ENCODE measurements at regions not wholly inside any gene's neighbourhood (a gene's known extent, or its start where the extent isn't known, plus 50 kb on each side); places are given as distances from the start of the nearest gene placed in this dataset.

DNA sequence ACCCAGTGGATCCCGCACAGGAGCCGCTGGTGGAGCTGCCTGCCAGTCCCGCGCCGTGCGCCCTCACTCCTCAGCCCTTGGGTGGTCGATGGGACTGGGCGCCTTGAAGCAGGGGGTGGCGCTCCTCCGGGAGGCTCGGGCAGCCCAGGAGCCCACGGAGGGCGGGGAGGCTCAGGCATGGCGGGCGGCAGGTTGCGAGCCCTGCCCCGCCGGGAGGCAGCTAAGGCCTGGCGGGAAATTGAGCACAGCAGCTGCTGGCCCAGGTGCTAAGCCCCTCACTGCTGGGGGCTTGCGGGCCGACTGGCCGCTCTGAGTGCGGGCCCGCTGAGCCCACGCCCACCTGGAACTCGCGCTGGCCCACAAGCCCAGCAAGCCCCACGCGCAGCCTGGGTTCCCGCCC, 127.1 kb upstream of the TMEM164 start:
- no peaks in the 10 kb centered on the region for H3K9me3 ChIP-seq (ENCODE audit: control insufficient read depth, low read depth, low read length)
- DNase-seq (ENCODE audit: low read depth, low spot score): no peak
- dilution Hi-C loops (cut with MboI; ENCODE audit: extremely low pct_ligation_motif_present, low sequenced_read_pairs): no loop called here

DNA sequence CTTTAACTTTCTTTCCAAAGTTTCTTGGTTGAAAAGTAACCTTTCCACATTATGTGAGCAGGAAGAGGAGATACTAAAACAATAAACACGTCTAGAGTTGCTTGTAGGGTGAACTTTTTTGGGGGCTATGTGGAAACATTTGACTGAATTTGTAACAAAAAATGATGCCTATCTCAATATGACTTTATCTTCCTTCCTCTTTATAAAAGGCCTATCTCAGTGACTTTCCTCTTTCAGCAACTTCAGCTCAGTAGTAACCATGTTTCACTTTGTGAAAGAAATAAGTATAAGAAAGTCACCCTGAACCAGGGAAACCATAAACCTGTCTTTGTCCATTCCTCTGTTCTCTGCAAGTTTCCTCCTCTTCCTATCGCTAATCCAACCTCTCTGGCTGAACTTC, 124.7 kb upstream of the TMEM164 start:
- Histone ChIP-seq H3K27ac (ENCODE audit: control insufficient read depth, insufficient read depth, low read length) (no peak overlapping the region), H3K9me3 (ENCODE audit: control insufficient read depth, low read depth, low read length) (no peaks in the 10 kb centered on the region), H3K27me3 (ENCODE audit: control insufficient read depth, extremely low read depth, insufficient read depth, low read length) (no peaks in the 10 kb centered on the region), H3K4me2 (ENCODE audit: control insufficient read depth, extremely low read depth, insufficient read depth, low read depth, low read length) (no peak overlapping the region), H2AFZ (ENCODE audit: control insufficient read depth, low read length) (no peak overlapping the region), H3K4me3 (ENCODE audit: control insufficient read depth in 2 of 3, extremely low read depth in 1 of 3, insufficient read depth in 2 of 3, low read depth in 1 of 3, low read length in 3 of 3) (no peak overlapping the region), H4K20me1 (ENCODE audit: control insufficient read depth, extremely low read depth, insufficient read depth, low read length) (no peaks in the 10 kb centered on the region), H3K9ac (ENCODE audit: control insufficient read depth, extremely low read depth, insufficient read depth, low read length) (no peak overlapping the region), H3K79me2 (ENCODE audit: control insufficient read depth, insufficient read depth, low read length) (no peaks in the 10 kb centered on the region), H3K9me1 (ENCODE audit: control insufficient read depth, extremely low read depth, insufficient read depth, low read length) (no peaks in the 10 kb centered on the region), H3K4me1 (ENCODE audit: control insufficient read depth, extremely low read depth, insufficient read depth, low read length) (peaks cover 10% of the 10 kb centered on the region), H3K36me3 (ENCODE audit: control insufficient read depth in 2 of 2, extremely low read depth in 1 of 2, insufficient read depth in 2 of 2, low read length in 2 of 2) (no peaks in the 10 kb centered on the region)
- DNase-seq (ENCODE audit: low read depth, low spot score) (no peak), FAIRE-seq (no peak)
- dilution Hi-C loops (cut with MboI; ENCODE audit: extremely low pct_ligation_motif_present, low sequenced_read_pairs): no loop called here
- TF ChIP-seq, protein P1, sequence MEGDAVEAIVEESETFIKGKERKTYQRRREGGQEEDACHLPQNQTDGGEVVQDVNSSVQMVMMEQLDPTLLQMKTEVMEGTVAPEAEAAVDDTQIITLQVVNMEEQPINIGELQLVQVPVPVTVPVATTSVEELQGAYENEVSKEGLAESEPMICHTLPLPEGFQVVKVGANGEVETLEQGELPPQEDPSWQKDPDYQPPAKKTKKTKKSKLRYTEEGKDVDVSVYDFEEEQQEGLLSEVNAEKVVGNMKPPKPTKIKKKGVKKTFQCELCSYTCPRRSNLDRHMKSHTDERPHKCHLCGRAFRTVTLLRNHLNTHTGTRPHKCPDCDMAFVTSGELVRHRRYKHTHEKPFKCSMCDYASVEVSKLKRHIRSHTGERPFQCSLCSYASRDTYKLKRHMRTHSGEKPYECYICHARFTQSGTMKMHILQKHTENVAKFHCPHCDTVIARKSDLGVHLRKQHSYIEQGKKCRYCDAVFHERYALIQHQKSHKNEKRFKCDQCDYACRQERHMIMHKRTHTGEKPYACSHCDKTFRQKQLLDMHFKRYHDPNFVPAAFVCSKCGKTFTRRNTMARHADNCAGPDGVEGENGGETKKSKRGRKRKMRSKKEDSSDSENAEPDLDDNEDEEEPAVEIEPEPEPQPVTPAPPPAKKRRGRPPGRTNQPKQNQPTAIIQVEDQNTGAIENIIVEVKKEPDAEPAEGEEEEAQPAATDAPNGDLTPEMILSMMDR (optimal IDR thresholded peaks at IDR 0.05 in 1 of 3, IDR thresholded peaks at IDR 0.05 in 1 of 3, conservative IDR thresholded peaks at IDR 0.05 in 1 of 3; ENCODE audit: extremely low read depth in 1 of 3, insufficient read depth in 2 of 3, low read length in 3 of 3): no peak
- no peak for TF ChIP-seq EZH2 (IDR thresholded peaks at IDR 0.05; ENCODE audit: low read length)

More for the DNA sequence above, 127.1 kb upstream of the TMEM164 start:
- FAIRE-seq: no peak
- no peak overlapping the region for H3K4me2 ChIP-seq (ENCODE audit: control insufficient read depth, extremely low read depth, insufficient read depth, low read depth, low read length)
- H3K9me1 ChIP-seq (ENCODE audit: control insufficient read depth, extremely low read depth, insufficient read depth, low read length): no peaks in the 10 kb centered on the region
- no peaks in the 10 kb centered on the region for H3K36me3 ChIP-seq (ENCODE audit: control insufficient read depth in 2 of 2, extremely low read depth in 1 of 2, insufficient read depth in 2 of 2, low read length in 2 of 2)
- no peak overlapping the region for H3K4me3 ChIP-seq (ENCODE audit: control insufficient read depth in 2 of 3, extremely low read depth in 1 of 3, insufficient read depth in 2 of 3, low read depth in 1 of 3, low read length in 3 of 3)
- H3K4me1 ChIP-seq (ENCODE audit: control insufficient read depth, extremely low read depth, insufficient read depth, low read length): peaks cover 11% of the 10 kb centered on the region
- no peaks in the 10 kb centered on the region for H4K20me1 ChIP-seq (ENCODE audit: control insufficient read depth, extremely low read depth, insufficient read depth, low read length)
- H3K27ac ChIP-seq (ENCODE audit: control insufficient read depth, insufficient read depth, low read length): no peak overlapping the region
- H3K27me3 ChIP-seq (ENCODE audit: control insufficient read depth, extremely low read depth, insufficient read depth, low read length): no peaks in the 10 kb centered on the region
- H2AFZ ChIP-seq (ENCODE audit: control insufficient read depth, low read length): no peak overlapping the region
- no peak for TF ChIP-seq EZH2 (IDR thresholded peaks at IDR 0.05; ENCODE audit: low read length)
- TF ChIP-seq, protein P1 (optimal IDR thresholded peaks at IDR 0.05 in 1 of 3, IDR thresholded peaks at IDR 0.05 in 1 of 3, conservative IDR thresholded peaks at IDR 0.05 in 1 of 3; ENCODE audit: extremely low read depth in 1 of 3, insufficient read depth in 2 of 3, low read length in 3 of 3): no peak
- no peak overlapping the region for H3K9ac ChIP-seq (ENCODE audit: control insufficient read depth, extremely low read depth, insufficient read depth, low read length)
- H3K79me2 ChIP-seq (ENCODE audit: control insufficient read depth, insufficient read depth, low read length): no peaks in the 10 kb centered on the region

Measured in keratinocyte (primary cell).